B cell (primary cell): ENCODE measurements at regions not wholly inside any gene's neighbourhood (a gene's known extent, or its start where the extent isn't known, plus 50 kb on each side); places are given as distances from the start of the nearest gene placed in this dataset.

Experiments used
- ATAC-seq: fragments of 200-7000 bp; cut with Tn5 transposase; one replicate; pipeline ENCODE4 v1.10.0; 2021; ENCODE audit warnings: low read depth, mild to moderate bottlenecking, moderate number of reproducible peaks, moderate library complexity
- CTCF ChIA-PET: fragments of 350-600 bp; sonication (Branson Sonifier 250); formaldehyde crosslinking; loops from one replicate; lab custom pipeline; 2021; ENCODE audit warnings: antibody characterized with exemption, inconsistent platforms; lab: Charles Lee
- POLR2A ChIA-PET: fragments of 350-600 bp; sonication (Branson Sonifier 250); formaldehyde crosslinking; loops from one replicate; lab custom pipeline; 2021; ENCODE audit warnings: antibody characterized with exemption; lab: Charles Lee
- DNase-seq: peaks from one replicate; pipeline ENCODE4 v3.0.0; 2013
- H2AFZ ChIP-seq: 2 replicates; pipeline ENCODE4 v1.6.1; 2012; ENCODE audit warnings: mild to moderate bottlenecking, low read depth, low read length; ENCODE audit not compliant: insufficient read depth, poor library complexity, severe bottlenecking
- H3K27ac ChIP-seq, 2 donors: 1 replicate in 1 of 2; 2 replicates in 1 of 2; pipeline ENCODE4 v1.5.1; 2012 to 2013; ENCODE audit warnings: low read length in 2 of 2, mild to moderate bottlenecking in 2 of 2, moderate library complexity in 1 of 2
- H3K27me3 ChIP-seq, 4 experiments: fragments of 200-600 bp in 1 of 4; sonication (generic) in 1 of 4; replicated peaks in 1 of 4; 1 replicate in 2 of 4; 2 replicates in 2 of 4; pipeline versions ENCODE4 v1.6.1 to v1.7.0; 2013 to 2016; ENCODE audit warnings: low read length in 3 of 4, mild to moderate bottlenecking in 2 of 4, mixed read lengths in 1 of 4, moderate library complexity in 1 of 4; ENCODE audit not compliant: insufficient read depth in 4 of 4, control insufficient read depth in 3 of 4; ENCODE audit errors: control extremely low read depth in 1 of 4
- H3K36me3 ChIP-seq, 2 experiments: replicated peaks in 1 of 2; 1 replicate in 1 of 2; 2 replicates in 1 of 2; pipeline versions ENCODE4 v1.6.1 to v1.7.1; 2013; ENCODE audit warnings: low read length in 1 of 2; ENCODE audit not compliant: insufficient read depth in 2 of 2, control insufficient read depth in 1 of 2; ENCODE audit errors: control extremely low read depth in 1 of 2, extremely low read depth in 1 of 2
- H3K4me1 ChIP-seq, 2 donors: fragments of 200-600 bp in 1 of 2; sonication (generic) in 1 of 2; 1 replicate in 1 of 2; 2 replicates in 1 of 2; pipeline versions ENCODE4 v1.5.1 to v1.6.1; 2013 to 2017; ENCODE audit warnings: low read length in 2 of 2; ENCODE audit not compliant: control insufficient read depth in 2 of 2, insufficient read depth in 2 of 2
- H3K4me2 ChIP-seq: replicated peaks from 2 replicates; pipeline ENCODE3; 2012; ENCODE audit warnings: mild to moderate bottlenecking, low read depth, low read length; ENCODE audit not compliant: poor library complexity, severe bottlenecking
- H3K4me3 ChIP-seq, 5 experiments: fragments of 200-600 bp in 1 of 5; sonication (generic) in 1 of 5; 1 replicate in 3 of 5; 2 replicates in 2 of 5; pipeline versions ENCODE4 v1.5.1 to v1.7.0; 2011 to 2016; ENCODE audit warnings: low read length in 4 of 5, mild to moderate bottlenecking in 4 of 5, low read depth in 2 of 5, control low read depth in 1 of 5, moderate library complexity in 1 of 5; ENCODE audit not compliant: insufficient read depth in 1 of 5; ENCODE audit errors: control extremely low read depth in 1 of 5, extremely low read depth in 1 of 5
- H3K79me2 ChIP-seq: fragments of 200-600 bp; sonication (generic); one replicate; pipeline ENCODE4 v1.6.0; 2016; ENCODE audit warnings: low read length; ENCODE audit not compliant: control insufficient read depth, insufficient read depth
- H3K9ac ChIP-seq: fragments of 200-600 bp; sonication (generic); 2 replicates; pipeline ENCODE4 v1.6.1; 2017; ENCODE audit warnings: mild to moderate bottlenecking, low read length, moderate library complexity
- H3K9me3 ChIP-seq, 3 donors: one replicate each; pipeline versions ENCODE4 v1.6.1 to v1.7.1; 2013; ENCODE audit warnings: low read length in 2 of 3; ENCODE audit not compliant: control insufficient read depth in 2 of 3, insufficient read depth in 1 of 3; ENCODE audit errors: control extremely low read depth in 1 of 3
- H4K20me1 ChIP-seq: 2 replicates; pipeline ENCODE4 v1.6.0; 2012; ENCODE audit warnings: mild to moderate bottlenecking, low read length; ENCODE audit not compliant: insufficient read depth, control insufficient read depth, poor library complexity, severe bottlenecking
- H3K27ac Mint-ChIP-seq: one replicate; pipeline ENCODE4 v1.8.0; 2021; ENCODE audit warnings: mixed read lengths
- H3K27me3 Mint-ChIP-seq: one replicate; pipeline ENCODE4 v1.8.0; 2021; ENCODE audit warnings: mixed read lengths
- H3K4me1 Mint-ChIP-seq: one replicate; pipeline ENCODE4 v1.8.0; 2021; ENCODE audit warnings: mixed read lengths
- H3K4me3 Mint-ChIP-seq: one replicate; pipeline ENCODE4 v1.8.0; 2021; ENCODE audit warnings: mixed read lengths
- H3K9me3 Mint-ChIP-seq: one replicate; pipeline ENCODE4 v1.8.0; 2022; ENCODE audit warnings: mixed read lengths; ENCODE audit not compliant: insufficient read depth
- CTCF ChIP-seq: fragments of 200-600 bp; IDR thresholded peaks from one replicate; pipeline ENCODE4 v1.8.0; 2022; ENCODE audit warnings: antibody characterized with exemption, mild to moderate bottlenecking
- EZH2 ChIP-seq: IDR thresholded peaks from 2 replicates; pipeline ENCODE4 v1.6.1; 2012; ENCODE audit warnings: borderline replicate concordance, low read depth, mild to moderate bottlenecking, moderate library complexity, low read length; ENCODE audit not compliant: insufficient read depth, poor library complexity, severe bottlenecking
- WGBS: methylation state at CpG from one replicate; pipeline ENCODE4 v1.1.5; 2013; ENCODE audit warnings: missing lambda C conversion rate; ENCODE audit not compliant: insufficient coverage; 5-methylcytosine and 5-hydroxymethylcytosine counted together
- intact Hi-C: fragments of 100-400 bp; cut with micrococcal nuclease; formaldehyde crosslinking; loops from one replicate; pipeline ENCODE4 v1.10.0; 2022

- Histone ChIP-seq H3K79me2 (no peaks in the 10 kb centered on the region), H3K9me3 (peaks cover 1 to 30% (median 22%) of the 10 kb centered on the region in 3 donors), H3K36me3 (no peaks in the 10 kb centered on the region), H3K4me1 (no peaks in the 10 kb centered on the region), H4K20me1 (no peaks in the 10 kb centered on the region), H3K4me3 (no peak overlapping the region), H3K27me3 (peaks cover 0 to 2% (median 0%) of the 10 kb centered on the region in 4 experiments), H2AFZ (no peak overlapping the region), H3K9ac (no peak overlapping the region), H3K4me2 (no peak overlapping the region), H3K27ac (no peak overlapping the region)
- intact Hi-C loops = no loop called here
- CTCF ChIA-PET = no interaction called here
- no peak for TF ChIP-seq CTCF
- no peak for TF ChIP-seq EZH2
- ATAC-seq = no peak
- H3K4me3 Mint-ChIP-seq = no peak overlapping the region
- DNase-seq = no peak
- peaks cover 1% of the 10 kb centered on the region for H3K4me1 Mint-ChIP-seq
- no CpG with 5 or more reads among the region's 1 CpG for WGBS
- H3K27ac Mint-ChIP-seq = no peak overlapping the region
- H3K27me3 Mint-ChIP-seq = peaks cover 21% of the 10 kb centered on the region
- POLR2A ChIA-PET = no interaction called here
- peaks cover 14% of the 10 kb centered on the region for H3K9me3 Mint-ChIP-seq
Observed at GRCh38 chr20:24866008-24866407, 83.1 kb upstream of the CST7 start.

DNA sequence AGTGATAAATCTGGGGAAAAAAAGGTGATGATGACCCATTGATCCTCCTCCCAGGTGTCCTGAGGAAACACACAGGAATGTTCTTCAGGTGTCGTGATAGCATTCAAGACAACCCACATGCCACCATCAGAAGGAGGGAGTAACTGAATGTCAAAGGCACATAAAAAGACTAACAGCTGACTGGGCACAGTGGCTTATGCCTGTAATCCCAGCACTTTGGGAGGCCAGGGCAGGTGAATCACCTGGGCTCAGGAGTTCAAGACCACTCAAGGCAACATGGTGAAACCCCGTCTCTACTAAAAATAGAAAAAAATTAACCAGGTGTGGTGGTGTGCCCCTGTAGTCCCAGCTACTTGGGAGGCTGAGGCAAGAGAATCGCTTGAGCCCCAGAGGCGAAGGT lies 82.3 kb upstream of the CST7 start:
- Histone ChIP-seq H3K9ac (no peak overlapping the region), H3K4me3 (no peak overlapping the region), H3K79me2 (no peaks in the 10 kb centered on the region), H3K36me3 (no peaks in the 10 kb centered on the region), H3K4me2 (no peak overlapping the region), H3K27me3 (peaks cover 0 to 2% (median 0%) of the 10 kb centered on the region in 4 experiments), H3K4me1 (no peaks in the 10 kb centered on the region), H2AFZ (no peak overlapping the region), H3K27ac (no peak overlapping the region), H4K20me1 (no peaks in the 10 kb centered on the region), H3K9me3 (peaks cover 1 to 30% (median 22%) of the 10 kb centered on the region in 3 donors)
- peaks cover 24% of the 10 kb centered on the region for H3K27me3 Mint-ChIP-seq
- no peak overlapping the region for H3K27ac Mint-ChIP-seq
- WGBS = 93% methylated on average over 2 of the region's 4 CpGs
- DNase-seq (no peak), ATAC-seq (no peak)
- no peak for TF ChIP-seq CTCF
- TF ChIP-seq EZH2 = no peak
- no peak overlapping the region for H3K4me3 Mint-ChIP-seq
- CTCF ChIA-PET = no interaction called here
- peaks cover 3% of the 10 kb centered on the region for H3K4me1 Mint-ChIP-seq
- intact Hi-C loops = no loop called here
- POLR2A ChIA-PET = no interaction called here
- H3K9me3 Mint-ChIP-seq = peaks cover 14% of the 10 kb centered on the region
